ENCODE measurements at regions not wholly inside any gene's neighbourhood (a gene's known extent, or its start where the extent isn't known, plus 50 kb on each side); places are given as distances from the start of the nearest gene placed in this dataset.

DNA sequence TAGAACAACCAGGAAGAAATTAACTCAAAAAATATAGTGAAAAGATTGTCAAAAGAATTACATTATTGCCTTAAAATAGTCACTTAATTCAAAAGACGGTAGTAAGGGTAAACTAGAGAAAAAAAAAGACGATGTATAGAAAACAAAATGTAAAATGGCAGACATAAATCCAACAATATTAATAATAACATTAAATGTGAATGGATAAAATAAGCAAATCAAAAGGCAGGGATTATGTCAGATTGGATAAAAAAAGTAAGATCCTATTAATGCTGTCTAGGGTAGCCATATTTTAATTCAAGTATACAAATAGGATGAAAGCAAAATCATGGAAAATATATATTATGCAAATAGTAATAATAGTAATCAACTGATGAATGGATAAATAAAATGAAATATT, 134.0 kb upstream of the ADCY2 start:
- TF ChIP-seq, protein P1, sequence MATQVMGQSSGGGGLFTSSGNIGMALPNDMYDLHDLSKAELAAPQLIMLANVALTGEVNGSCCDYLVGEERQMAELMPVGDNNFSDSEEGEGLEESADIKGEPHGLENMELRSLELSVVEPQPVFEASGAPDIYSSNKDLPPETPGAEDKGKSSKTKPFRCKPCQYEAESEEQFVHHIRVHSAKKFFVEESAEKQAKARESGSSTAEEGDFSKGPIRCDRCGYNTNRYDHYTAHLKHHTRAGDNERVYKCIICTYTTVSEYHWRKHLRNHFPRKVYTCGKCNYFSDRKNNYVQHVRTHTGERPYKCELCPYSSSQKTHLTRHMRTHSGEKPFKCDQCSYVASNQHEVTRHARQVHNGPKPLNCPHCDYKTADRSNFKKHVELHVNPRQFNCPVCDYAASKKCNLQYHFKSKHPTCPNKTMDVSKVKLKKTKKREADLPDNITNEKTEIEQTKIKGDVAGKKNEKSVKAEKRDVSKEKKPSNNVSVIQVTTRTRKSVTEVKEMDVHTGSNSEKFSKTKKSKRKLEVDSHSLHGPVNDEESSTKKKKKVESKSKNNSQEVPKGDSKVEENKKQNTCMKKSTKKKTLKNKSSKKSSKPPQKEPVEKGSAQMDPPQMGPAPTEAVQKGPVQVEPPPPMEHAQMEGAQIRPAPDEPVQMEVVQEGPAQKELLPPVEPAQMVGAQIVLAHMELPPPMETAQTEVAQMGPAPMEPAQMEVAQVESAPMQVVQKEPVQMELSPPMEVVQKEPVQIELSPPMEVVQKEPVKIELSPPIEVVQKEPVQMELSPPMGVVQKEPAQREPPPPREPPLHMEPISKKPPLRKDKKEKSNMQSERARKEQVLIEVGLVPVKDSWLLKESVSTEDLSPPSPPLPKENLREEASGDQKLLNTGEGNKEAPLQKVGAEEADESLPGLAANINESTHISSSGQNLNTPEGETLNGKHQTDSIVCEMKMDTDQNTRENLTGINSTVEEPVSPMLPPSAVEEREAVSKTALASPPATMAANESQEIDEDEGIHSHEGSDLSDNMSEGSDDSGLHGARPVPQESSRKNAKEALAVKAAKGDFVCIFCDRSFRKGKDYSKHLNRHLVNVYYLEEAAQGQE (IDR thresholded peaks at IDR 0.05): no peak
- TF ChIP-seq MAFK (IDR thresholded peaks at IDR 0.05; ENCODE audit: partially characterized antibody) (no peak), HOXB5 (CRISPR knock-in tag; IDR thresholded peaks at IDR 0.05) (no peak)
- TF ChIP-seq, protein P2, sequence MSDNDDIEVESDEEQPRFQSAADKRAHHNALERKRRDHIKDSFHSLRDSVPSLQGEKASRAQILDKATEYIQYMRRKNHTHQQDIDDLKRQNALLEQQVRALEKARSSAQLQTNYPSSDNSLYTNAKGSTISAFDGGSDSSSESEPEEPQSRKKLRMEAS (IDR thresholded peaks at IDR 0.05): no peak

All from A549 (cell line).